HEK293 (cell line): ENCODE measurements at regions not wholly inside any gene's neighbourhood (a gene's known extent, or its start where the extent isn't known, plus 50 kb on each side); places are given as distances from the start of the nearest gene placed in this dataset.

ENCODE experiments used
- CTCF ChIA-PET: fragments of 350-600 bp; formaldehyde crosslinking; extraction: SDS; loops from one replicate; lab custom pipeline; 2021; ENCODE audit warnings: antibody characterized with exemption; lab: Yijun Ruan, JAX
- POLR2A ChIA-PET: fragments of 300-600 bp; formaldehyde crosslinking; extraction: SDS; loops from one replicate; lab custom pipeline; 2020; ENCODE audit warnings: antibody characterized with exemption, inconsistent platforms; lab: Yijun Ruan, JAX
- H3K27ac ChIP-seq: fragments of 200-500 bp; sonication (Bioruptor generic); 2 replicates; pipeline ENCODE4 v1.5.1; 2014; ENCODE audit warnings: low read depth, low read length, control low read depth, inconsistent platforms; ENCODE audit errors: extremely low read depth
- H3K36me3 ChIP-seq, 2 experiments: fragments of 200-500 bp in 1 of 2; sonication (Bioruptor generic) in 1 of 2; 1 replicate in 1 of 2; 2 replicates in 1 of 2; pipeline ENCODE4 v1.5.1; 2014 to 2017; ENCODE audit warnings: inconsistent platforms in 2 of 2, low read length in 2 of 2; ENCODE audit not compliant: control insufficient read depth in 2 of 2, insufficient read depth in 1 of 2
- H3K4me1 ChIP-seq: fragments of 200-500 bp; sonication (Bioruptor generic); 2 replicates; pipeline ENCODE4 v1.5.1; 2014; ENCODE audit warnings: mild to moderate bottlenecking, low read length, inconsistent platforms; ENCODE audit not compliant: control insufficient read depth, insufficient read depth
- H3K4me3 ChIP-seq: 2 replicates; pipeline ENCODE4 v1.5.1; 2011; ENCODE audit warnings: low read depth, mild to moderate bottlenecking, control low read depth, low read length, moderate library complexity
- H3K9me3 ChIP-seq: fragments of 200-500 bp; sonication (Bioruptor generic); 2 replicates; pipeline ENCODE4 v1.5.1; 2014; ENCODE audit warnings: low read depth, low read length, inconsistent platforms; ENCODE audit not compliant: control insufficient read depth, insufficient read depth
- GLI2 ChIP-seq: fragments of 450-650 bp; formaldehyde crosslinking; IDR thresholded peaks from 2 replicates; pipeline ENCODE4; 2017; ENCODE audit warnings: missing biosample characterization, missing genetic modification characterization, low read depth, borderline replicate concordance
- KLF16 ChIP-seq: fragments of 450-650 bp; formaldehyde crosslinking; IDR thresholded peaks from 2 replicates; pipeline ENCODE4 v1.5.1; 2017; ENCODE audit warnings: missing biosample characterization, missing genetic modification characterization
- MZF1 ChIP-seq: fragments of 450-650 bp; formaldehyde crosslinking; IDR thresholded peaks from 2 replicates; pipeline ENCODE4 v1.5.1; 2017; ENCODE audit warnings: missing biosample characterization, missing genetic modification characterization, borderline replicate concordance
- PRDM1 ChIP-seq: fragments of 450-650 bp; formaldehyde crosslinking; IDR thresholded peaks from 2 replicates; pipeline ENCODE4; 2016; ENCODE audit warnings: missing biosample characterization, missing genetic modification characterization
- SCRT1 ChIP-seq: fragments of 450-650 bp; formaldehyde crosslinking; IDR thresholded peaks from 2 replicates; pipeline ENCODE4 v1.5.1; 2016; ENCODE audit warnings: missing biosample characterization, missing genetic modification characterization, borderline replicate concordance
- ZBTB21 ChIP-seq: fragments of 450-650 bp; formaldehyde crosslinking; IDR thresholded peaks from 2 replicates; pipeline ENCODE4 v1.5.1; 2017; ENCODE audit warnings: missing biosample characterization, missing genetic modification characterization
- ZEB2 ChIP-seq: fragments of 450-650 bp; formaldehyde crosslinking; IDR thresholded peaks from 2 replicates; pipeline ENCODE4 v1.5.1; 2016; ENCODE audit warnings: missing biosample characterization, missing genetic modification characterization
- ZFHX2 ChIP-seq: fragments of 450-650 bp; formaldehyde crosslinking; conservative IDR thresholded peaks from 2 replicates; pipeline ENCODE4 v1.5.1; 2016; ENCODE audit warnings: missing biosample characterization, missing genetic modification characterization
- ZFP3 ChIP-seq: fragments of 450-650 bp; formaldehyde crosslinking; IDR thresholded peaks from 2 replicates; pipeline ENCODE4 v1.5.1; 2016; ENCODE audit warnings: low read depth, missing biosample characterization, missing genetic modification characterization
- ZNF549 ChIP-seq: fragments of 450-650 bp; IDR thresholded peaks from 2 replicates; pipeline ENCODE4 v1.5.1; 2018; ENCODE audit warnings: missing biosample characterization, missing genetic modification characterization, mild to moderate bottlenecking, inconsistent platforms, moderate library complexity
- ZNF558 ChIP-seq: fragments of 450-650 bp; formaldehyde crosslinking; IDR thresholded peaks from 2 replicates; pipeline ENCODE4 v1.5.1; 2016; ENCODE audit warnings: missing biosample characterization, missing genetic modification characterization
- ZNF600 ChIP-seq: fragments of 450-650 bp; formaldehyde crosslinking; IDR thresholded peaks from 2 replicates; pipeline ENCODE4 v1.5.1; 2016; ENCODE audit warnings: missing biosample characterization, missing genetic modification characterization
- ZNF654 ChIP-seq: fragments of 450-650 bp; formaldehyde crosslinking; IDR thresholded peaks from 2 replicates; pipeline ENCODE4 v1.5.1; 2016; ENCODE audit warnings: low read depth, missing biosample characterization, missing genetic modification characterization
- ZNF747 ChIP-seq: fragments of 450-650 bp; formaldehyde crosslinking; IDR thresholded peaks from 2 replicates; pipeline ENCODE4 v1.5.1; 2016; ENCODE audit warnings: missing biosample characterization, missing genetic modification characterization
- TF ChIP-seq, protein P1 (sequence below): fragments of 450-650 bp; formaldehyde crosslinking; IDR thresholded peaks from 2 replicates; pipeline ENCODE4 v1.5.1; 2016; ENCODE audit warnings: missing biosample characterization, missing genetic modification characterization
- TF ChIP-seq, protein P2 (sequence below): fragments of 450-650 bp; IDR thresholded peaks from 2 replicates; pipeline ENCODE4 v1.5.1; 2018; ENCODE audit warnings: missing biosample characterization, mild to moderate bottlenecking, missing genetic modification characterization
- TF ChIP-seq, protein P3 (sequence below): fragments of 450-650 bp; formaldehyde crosslinking; IDR thresholded peaks from 2 replicates; pipeline ENCODE4 v1.5.1; 2017; ENCODE audit warnings: missing biosample characterization, missing genetic modification characterization
- TF ChIP-seq, protein P4 (sequence below): fragments of 450-650 bp; formaldehyde crosslinking; IDR thresholded peaks from 2 replicates; pipeline ENCODE4 v1.5.1; 2017; ENCODE audit warnings: missing biosample characterization, missing genetic modification characterization
- TF ChIP-seq, protein P5 (sequence below): fragments of 450-650 bp; formaldehyde crosslinking; IDR thresholded peaks from 2 replicates; pipeline ENCODE4 v1.5.1; 2016; ENCODE audit warnings: missing biosample characterization, missing genetic modification characterization, borderline replicate concordance

DNA sequence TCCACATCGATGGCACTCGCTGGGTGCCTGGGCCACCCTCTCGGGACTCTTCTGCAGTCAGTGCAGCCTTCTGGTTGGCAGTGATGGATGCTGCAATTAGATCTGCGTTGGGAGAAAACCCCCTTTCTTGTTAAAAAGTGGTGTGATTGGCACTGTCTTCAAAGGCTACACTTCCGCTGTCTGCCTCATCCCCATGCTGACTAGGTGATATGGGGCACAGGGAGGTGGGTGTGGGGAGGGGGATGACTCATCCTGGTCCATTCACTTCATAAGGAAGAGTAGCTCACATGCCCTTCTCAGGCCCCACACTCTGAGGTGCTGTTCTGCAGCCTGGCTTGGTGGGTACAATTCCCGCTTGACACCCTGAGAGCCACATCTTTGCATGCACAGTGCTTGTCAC, 77.4 kb downstream of the THNSL2 start:
- ChIA-PET POLR2A (no interaction called here), CTCF (interaction anchor here (0.9 to 1.1 kb wide), 2 partner anchors 36 to 208 kb away, joined by 3 to 4 read pairs; no protein-coding TSS in a partner anchor)
- TF ChIP-seq, protein P1, sequence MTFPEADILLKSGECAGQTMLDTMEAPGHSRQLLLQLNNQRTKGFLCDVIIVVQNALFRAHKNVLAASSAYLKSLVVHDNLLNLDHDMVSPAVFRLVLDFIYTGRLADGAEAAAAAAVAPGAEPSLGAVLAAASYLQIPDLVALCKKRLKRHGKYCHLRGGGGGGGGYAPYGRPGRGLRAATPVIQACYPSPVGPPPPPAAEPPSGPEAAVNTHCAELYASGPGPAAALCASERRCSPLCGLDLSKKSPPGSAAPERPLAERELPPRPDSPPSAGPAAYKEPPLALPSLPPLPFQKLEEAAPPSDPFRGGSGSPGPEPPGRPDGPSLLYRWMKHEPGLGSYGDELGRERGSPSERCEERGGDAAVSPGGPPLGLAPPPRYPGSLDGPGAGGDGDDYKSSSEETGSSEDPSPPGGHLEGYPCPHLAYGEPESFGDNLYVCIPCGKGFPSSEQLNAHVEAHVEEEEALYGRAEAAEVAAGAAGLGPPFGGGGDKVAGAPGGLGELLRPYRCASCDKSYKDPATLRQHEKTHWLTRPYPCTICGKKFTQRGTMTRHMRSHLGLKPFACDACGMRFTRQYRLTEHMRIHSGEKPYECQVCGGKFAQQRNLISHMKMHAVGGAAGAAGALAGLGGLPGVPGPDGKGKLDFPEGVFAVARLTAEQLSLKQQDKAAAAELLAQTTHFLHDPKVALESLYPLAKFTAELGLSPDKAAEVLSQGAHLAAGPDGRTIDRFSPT (tag by site-specific recombination): no peak
- TF ChIP-seq ZFP3 (tag by site-specific recombination) (no peak), PRDM1 (tag by site-specific recombination) (no peak), GLI2 (no peak), ZNF654 (no peak), ZNF549 (tag by site-specific recombination) (no peak), ZNF558 (tag by site-specific recombination) (no peak), SCRT1 (no peak), ZEB2 (tag by site-specific recombination) (no peak), KLF16 (tag by site-specific recombination) (no peak), ZBTB21 (tag by site-specific recombination) (no peak), MZF1 (tag by site-specific recombination) (no peak), ZNF747 (tag by site-specific recombination) (no peak), ZNF600 (tag by site-specific recombination) (no peak)
- TF ChIP-seq, protein P2, sequence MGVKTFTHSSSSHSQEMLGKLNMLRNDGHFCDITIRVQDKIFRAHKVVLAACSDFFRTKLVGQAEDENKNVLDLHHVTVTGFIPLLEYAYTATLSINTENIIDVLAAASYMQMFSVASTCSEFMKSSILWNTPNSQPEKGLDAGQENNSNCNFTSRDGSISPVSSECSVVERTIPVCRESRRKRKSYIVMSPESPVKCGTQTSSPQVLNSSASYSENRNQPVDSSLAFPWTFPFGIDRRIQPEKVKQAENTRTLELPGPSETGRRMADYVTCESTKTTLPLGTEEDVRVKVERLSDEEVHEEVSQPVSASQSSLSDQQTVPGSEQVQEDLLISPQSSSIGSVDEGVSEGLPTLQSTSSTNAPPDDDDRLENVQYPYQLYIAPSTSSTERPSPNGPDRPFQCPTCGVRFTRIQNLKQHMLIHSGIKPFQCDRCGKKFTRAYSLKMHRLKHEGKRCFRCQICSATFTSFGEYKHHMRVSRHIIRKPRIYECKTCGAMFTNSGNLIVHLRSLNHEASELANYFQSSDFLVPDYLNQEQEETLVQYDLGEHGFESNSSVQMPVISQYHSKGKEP (tag by site-specific recombination): no peak
- TF ChIP-seq, protein P3, sequence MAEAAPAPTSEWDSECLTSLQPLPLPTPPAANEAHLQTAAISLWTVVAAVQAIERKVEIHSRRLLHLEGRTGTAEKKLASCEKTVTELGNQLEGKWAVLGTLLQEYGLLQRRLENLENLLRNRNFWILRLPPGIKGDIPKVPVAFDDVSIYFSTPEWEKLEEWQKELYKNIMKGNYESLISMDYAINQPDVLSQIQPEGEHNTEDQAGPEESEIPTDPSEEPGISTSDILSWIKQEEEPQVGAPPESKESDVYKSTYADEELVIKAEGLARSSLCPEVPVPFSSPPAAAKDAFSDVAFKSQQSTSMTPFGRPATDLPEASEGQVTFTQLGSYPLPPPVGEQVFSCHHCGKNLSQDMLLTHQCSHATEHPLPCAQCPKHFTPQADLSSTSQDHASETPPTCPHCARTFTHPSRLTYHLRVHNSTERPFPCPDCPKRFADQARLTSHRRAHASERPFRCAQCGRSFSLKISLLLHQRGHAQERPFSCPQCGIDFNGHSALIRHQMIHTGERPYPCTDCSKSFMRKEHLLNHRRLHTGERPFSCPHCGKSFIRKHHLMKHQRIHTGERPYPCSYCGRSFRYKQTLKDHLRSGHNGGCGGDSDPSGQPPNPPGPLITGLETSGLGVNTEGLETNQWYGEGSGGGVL (tag by site-specific recombination): no peak
- TF ChIP-seq, protein P4, sequence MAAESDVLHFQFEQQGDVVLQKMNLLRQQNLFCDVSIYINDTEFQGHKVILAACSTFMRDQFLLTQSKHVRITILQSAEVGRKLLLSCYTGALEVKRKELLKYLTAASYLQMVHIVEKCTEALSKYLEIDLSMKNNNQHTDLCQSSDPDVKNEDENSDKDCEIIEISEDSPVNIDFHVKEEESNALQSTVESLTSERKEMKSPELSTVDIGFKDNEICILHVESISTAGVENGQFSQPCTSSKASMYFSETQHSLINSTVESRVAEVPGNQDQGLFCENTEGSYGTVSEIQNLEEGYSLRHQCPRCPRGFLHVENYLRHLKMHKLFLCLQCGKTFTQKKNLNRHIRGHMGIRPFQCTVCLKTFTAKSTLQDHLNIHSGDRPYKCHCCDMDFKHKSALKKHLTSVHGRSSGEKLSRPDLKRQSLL (tag by site-specific recombination): no peak
- Histone ChIP-seq H3K9me3 (no peaks in the 10 kb centered on the region), H3K27ac (no peak overlapping the region), H3K36me3 (no peaks in the 10 kb centered on the region), H3K4me1 (no peaks in the 10 kb centered on the region), H3K4me3 (no peak overlapping the region)

DNA sequence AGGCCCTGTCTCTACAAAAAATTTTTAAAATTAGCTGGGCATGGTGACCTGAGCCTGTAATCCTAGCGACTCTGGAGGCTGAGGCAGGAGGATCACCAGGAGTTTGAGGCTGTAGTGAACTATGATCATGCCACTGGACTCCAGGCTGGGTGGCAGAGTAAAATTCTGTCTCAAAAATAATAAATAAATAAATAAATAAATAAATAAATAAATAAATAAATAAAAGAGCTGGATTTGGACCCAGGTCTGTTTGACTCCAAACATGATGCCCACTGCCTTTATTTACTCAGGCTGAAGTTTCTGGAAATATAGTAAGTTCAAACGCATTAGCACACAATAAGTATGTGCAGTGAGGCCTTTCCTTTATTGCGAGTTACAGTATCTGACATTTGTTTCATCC, 75.0 kb downstream of the THNSL2 start:
- no peaks in the 10 kb centered on the region for H3K9me3 ChIP-seq
- POLR2A ChIA-PET: no interaction called here
- H3K36me3 ChIP-seq: no peaks in the 10 kb centered on the region
- CTCF ChIA-PET: interaction anchor here (0.5 to 1.0 kb wide), 4 partner anchors 21 to 315 kb away, joined by 3 to 4 read pairs (median 4); no protein-coding TSS in a partner anchor
- no peaks in the 10 kb centered on the region for H3K4me1 ChIP-seq
- H3K27ac ChIP-seq: no peak overlapping the region
- H3K4me3 ChIP-seq: no peak overlapping the region
- TF ChIP-seq ZFHX2 (tag by site-specific recombination): no peak
- TF ChIP-seq, protein P5, sequence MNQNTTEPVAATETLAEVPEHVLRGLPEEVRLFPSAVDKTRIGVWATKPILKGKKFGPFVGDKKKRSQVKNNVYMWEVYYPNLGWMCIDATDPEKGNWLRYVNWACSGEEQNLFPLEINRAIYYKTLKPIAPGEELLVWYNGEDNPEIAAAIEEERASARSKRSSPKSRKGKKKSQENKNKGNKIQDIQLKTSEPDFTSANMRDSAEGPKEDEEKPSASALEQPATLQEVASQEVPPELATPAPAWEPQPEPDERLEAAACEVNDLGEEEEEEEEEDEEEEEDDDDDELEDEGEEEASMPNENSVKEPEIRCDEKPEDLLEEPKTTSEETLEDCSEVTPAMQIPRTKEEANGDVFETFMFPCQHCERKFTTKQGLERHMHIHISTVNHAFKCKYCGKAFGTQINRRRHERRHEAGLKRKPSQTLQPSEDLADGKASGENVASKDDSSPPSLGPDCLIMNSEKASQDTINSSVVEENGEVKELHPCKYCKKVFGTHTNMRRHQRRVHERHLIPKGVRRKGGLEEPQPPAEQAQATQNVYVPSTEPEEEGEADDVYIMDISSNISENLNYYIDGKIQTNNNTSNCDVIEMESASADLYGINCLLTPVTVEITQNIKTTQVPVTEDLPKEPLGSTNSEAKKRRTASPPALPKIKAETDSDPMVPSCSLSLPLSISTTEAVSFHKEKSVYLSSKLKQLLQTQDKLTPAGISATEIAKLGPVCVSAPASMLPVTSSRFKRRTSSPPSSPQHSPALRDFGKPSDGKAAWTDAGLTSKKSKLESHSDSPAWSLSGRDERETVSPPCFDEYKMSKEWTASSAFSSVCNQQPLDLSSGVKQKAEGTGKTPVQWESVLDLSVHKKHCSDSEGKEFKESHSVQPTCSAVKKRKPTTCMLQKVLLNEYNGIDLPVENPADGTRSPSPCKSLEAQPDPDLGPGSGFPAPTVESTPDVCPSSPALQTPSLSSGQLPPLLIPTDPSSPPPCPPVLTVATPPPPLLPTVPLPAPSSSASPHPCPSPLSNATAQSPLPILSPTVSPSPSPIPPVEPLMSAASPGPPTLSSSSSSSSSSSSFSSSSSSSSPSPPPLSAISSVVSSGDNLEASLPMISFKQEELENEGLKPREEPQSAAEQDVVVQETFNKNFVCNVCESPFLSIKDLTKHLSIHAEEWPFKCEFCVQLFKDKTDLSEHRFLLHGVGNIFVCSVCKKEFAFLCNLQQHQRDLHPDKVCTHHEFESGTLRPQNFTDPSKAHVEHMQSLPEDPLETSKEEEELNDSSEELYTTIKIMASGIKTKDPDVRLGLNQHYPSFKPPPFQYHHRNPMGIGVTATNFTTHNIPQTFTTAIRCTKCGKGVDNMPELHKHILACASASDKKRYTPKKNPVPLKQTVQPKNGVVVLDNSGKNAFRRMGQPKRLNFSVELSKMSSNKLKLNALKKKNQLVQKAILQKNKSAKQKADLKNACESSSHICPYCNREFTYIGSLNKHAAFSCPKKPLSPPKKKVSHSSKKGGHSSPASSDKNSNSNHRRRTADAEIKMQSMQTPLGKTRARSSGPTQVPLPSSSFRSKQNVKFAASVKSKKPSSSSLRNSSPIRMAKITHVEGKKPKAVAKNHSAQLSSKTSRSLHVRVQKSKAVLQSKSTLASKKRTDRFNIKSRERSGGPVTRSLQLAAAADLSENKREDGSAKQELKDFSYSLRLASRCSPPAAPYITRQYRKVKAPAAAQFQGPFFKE: no peak
